RKO (cell line): ENCODE measurements at regions not wholly inside any gene's neighbourhood (a gene's known extent, or its start where the extent isn't known, plus 50 kb on each side); places are given as distances from the start of the nearest gene placed in this dataset.
"Not testable (repeated sequence)": the region's sequence is repeated elsewhere in the genome, so short reads cannot be mapped to it uniquely, and the experiment has no call there.

Experiments
- DNase-seq: peaks from one replicate; pipeline ENCODE4 v3.0.0-alpha.2; 2016; ENCODE audit warnings: low spot score

GRCh38 chr11:115629456-115630015, 125.3 kb upstream of the CADM1 start:
- DNase-seq: no peak

GRCh38 chr11:115627666-115628460, 123.6 kb upstream of the CADM1 start:
- no peak for DNase-seq

- DNase-seq: no peak
Observed at GRCh38 chr11:115627071-115627470, 122.9 kb upstream of the CADM1 start.

- no peak for DNase-seq
Observed at GRCh38 chr11:115626414-115626813, 122.2 kb upstream of the CADM1 start.

- DNase-seq: no peak
Observed at GRCh38 chr11:115625502-115625901, 121.3 kb upstream of the CADM1 start.

- no peak for DNase-seq
Observed at GRCh38 chr11:115624065-115624464, 119.8 kb upstream of the CADM1 start.

GRCh38 chr11:115623021-115623451, 118.8 kb upstream of the CADM1 start:
- DNase-seq: peak; percentile 84

GRCh38 chr11:115618428-115618827, 114.2 kb upstream of the CADM1 start:
- DNase-seq: no peak

- DNase-seq: no peak
Observed at GRCh38 chr11:115617767-115618166, 113.6 kb upstream of the CADM1 start.

- DNase-seq: no peak
Observed at GRCh38 chr11:115616971-115617370, 112.8 kb upstream of the CADM1 start.

GRCh38 chr11:115613986-115614632, 109.9 kb upstream of the CADM1 start:
- peak; percentile 83 for DNase-seq

- no peak for DNase-seq
Observed at GRCh38 chr11:115613004-115613403, 108.8 kb upstream of the CADM1 start.

GRCh38 chr11:115612046-115612730, 108.0 kb upstream of the CADM1 start:
- DNase-seq: no peak

- DNase-seq: no peak
Observed at GRCh38 chr11:115611343-115611742, 107.1 kb upstream of the CADM1 start.

- DNase-seq: no peak
Observed at GRCh38 chr11:115610908-115611307, 106.7 kb upstream of the CADM1 start.

- DNase-seq: not testable (repeated sequence)
Observed at GRCh38 chr11:115610234-115610633, 106.0 kb upstream of the CADM1 start.

GRCh38 chr11:115608976-115609375, 104.8 kb upstream of the CADM1 start:
- no peak for DNase-seq

GRCh38 chr11:115607621-115608221, 103.5 kb upstream of the CADM1 start:
- DNase-seq: no peak

- no peak for DNase-seq
Observed at GRCh38 chr11:115606498-115607220, 102.4 kb upstream of the CADM1 start.

GRCh38 chr11:115605871-115606497, 101.8 kb upstream of the CADM1 start:
- DNase-seq: no peak

GRCh38 chr11:115605397-115605796, 101.2 kb upstream of the CADM1 start:
- not testable (repeated sequence) for DNase-seq
